IMR-90 (cell line): ENCODE measurements at regions not wholly inside any gene's neighbourhood (a gene's known extent, or its start where the extent isn't known, plus 50 kb on each side); places are given as distances from the start of the nearest gene placed in this dataset.

Experiments
- ATAC-seq: fragments of 200-7000 bp; cut with Tn5 transposase; 2 replicates; pipeline ENCODE4 v1.9.1; 2020; ENCODE audit warnings: low read depth, mild to moderate bottlenecking, moderate library complexity
- BruUV-seq: library from RNA; stranded (reverse); fragments of 400-500 nt; replicated peaks from 2 replicates; lab custom pipeline; 2021; lab: Mats Ljungman, UMichigan
- CTCF ChIA-PET: fragments of 300-600 bp; formaldehyde crosslinking; extraction: SDS; loops from one replicate; lab custom pipeline; 2021; ENCODE audit warnings: antibody characterized with exemption; lab: Yijun Ruan, JAX
- POLR2A ChIA-PET: fragments of 300-600 bp; sonication (Branson Sonifier 250); formaldehyde crosslinking; loops from one replicate; lab custom pipeline; 2022; ENCODE audit warnings: antibody characterized with exemption; ENCODE audit not compliant: unreplicated experiment; lab: Charles Lee
- DNase-seq: peaks from one replicate; pipeline ENCODE4 v3.0.0; 2013
- H2AFZ ChIP-seq: replicated peaks from 2 replicates; pipeline ENCODE3; 2013; ENCODE audit warnings: low read length, mild to moderate bottlenecking; ENCODE audit not compliant: poor library complexity
- H2AK5ac ChIP-seq: 2 replicates; pipeline ENCODE4 v1.6.1; 2013; ENCODE audit warnings: low read depth, low read length, inconsistent platforms
- H2AK9ac ChIP-seq: replicated peaks from 2 replicates; pipeline ENCODE3; 2013; ENCODE audit warnings: mild to moderate bottlenecking, low read depth, low read length, moderate library complexity; ENCODE audit not compliant: poor library complexity
- H2BK120ac ChIP-seq: 2 replicates; pipeline ENCODE4 v1.6.1; 2013; ENCODE audit warnings: low read depth, low read length, inconsistent platforms
- H2BK15ac ChIP-seq: 3 replicates; pipeline ENCODE4 v1.6.1; 2013; ENCODE audit warnings: low read depth, low read length, inconsistent platforms
- H2BK20ac ChIP-seq: 2 replicates; pipeline ENCODE4 v1.6.1; 2013; ENCODE audit warnings: low read depth, mild to moderate bottlenecking, inconsistent platforms, low read length, moderate library complexity
- H2BK5ac ChIP-seq: 2 replicates; pipeline ENCODE4 v1.6.1; 2013; ENCODE audit warnings: mild to moderate bottlenecking, low read depth, low read length, inconsistent platforms; ENCODE audit not compliant: poor library complexity, severe bottlenecking
- H3K14ac ChIP-seq: replicated peaks from 2 replicates; pipeline ENCODE4 v1.6.1; 2013; ENCODE audit warnings: low read depth, low read length, inconsistent platforms
- H3K18ac ChIP-seq: 2 replicates; pipeline ENCODE4 v1.6.1; 2013; ENCODE audit warnings: low read depth, low read length, control low read depth
- H3K23ac ChIP-seq: 2 replicates; pipeline ENCODE4 v1.6.1; 2013; ENCODE audit warnings: low read depth, low read length, inconsistent platforms
- H3K27ac ChIP-seq: 2 replicates; pipeline ENCODE4 v1.5.1; 2013; ENCODE audit warnings: mild to moderate bottlenecking, control low read depth, low read length; ENCODE audit not compliant: insufficient read depth
- H3K27me3 ChIP-seq: 2 replicates; pipeline ENCODE4 v1.6.1; 2013; ENCODE audit warnings: low read length; ENCODE audit not compliant: control insufficient read depth, insufficient read depth
- H3K36me3 ChIP-seq: 2 replicates; pipeline ENCODE4 v1.6.1; 2013; ENCODE audit warnings: low read length, mixed read lengths; ENCODE audit not compliant: control insufficient read depth, insufficient read depth
- H3K4ac ChIP-seq: 2 replicates; pipeline ENCODE4 v1.6.1; 2013; ENCODE audit warnings: low read depth, low read length, inconsistent platforms
- H3K4me1 ChIP-seq: 2 replicates; pipeline ENCODE4 v1.6.1; 2013; ENCODE audit warnings: low read length, mixed read lengths; ENCODE audit not compliant: control insufficient read depth, insufficient read depth
- H3K4me2 ChIP-seq: 2 replicates; pipeline ENCODE4 v1.6.1; 2013; ENCODE audit warnings: low read depth, mild to moderate bottlenecking, control low read depth, low read length, moderate library complexity
- H3K4me3 ChIP-seq: 2 replicates; pipeline ENCODE4 v1.5.1; 2013; ENCODE audit warnings: low read depth, mild to moderate bottlenecking, control low read depth, low read length, moderate library complexity; ENCODE audit not compliant: insufficient read depth
- H3K56ac ChIP-seq: 2 replicates; pipeline ENCODE4 v1.6.1; 2013; ENCODE audit warnings: low read length, inconsistent platforms; ENCODE audit not compliant: insufficient read depth; ENCODE audit errors: extremely low read depth
- H3K79me1 ChIP-seq, 2 experiments: 2 replicates each; pipeline ENCODE4 v1.6.1; 2013; ENCODE audit warnings: low read length in 2 of 2, inconsistent platforms in 1 of 2, low read depth in 1 of 2
- H3K9ac ChIP-seq: 2 replicates; pipeline ENCODE4 v1.6.1; 2013; ENCODE audit warnings: low read depth, low read length, control low read depth
- H3K9me1 ChIP-seq: 2 replicates; pipeline ENCODE4 v1.6.1; 2013; ENCODE audit warnings: low read length, inconsistent platforms; ENCODE audit not compliant: insufficient read depth
- H3K9me3 ChIP-seq: 2 replicates; pipeline ENCODE4 v1.6.1; 2013; ENCODE audit warnings: low read length; ENCODE audit not compliant: control insufficient read depth, insufficient read depth
- H4K20me1 ChIP-seq: 2 replicates; pipeline ENCODE4 v1.6.1; 2013; ENCODE audit warnings: low read length, inconsistent platforms; ENCODE audit not compliant: insufficient read depth
- H4K5ac ChIP-seq: 2 replicates; pipeline ENCODE4 v1.6.1; 2013; ENCODE audit warnings: mild to moderate bottlenecking, low read depth, low read length, control low read depth
- H4K8ac ChIP-seq, 2 experiments: 2 replicates each; pipeline ENCODE4 v1.6.1; 2013; ENCODE audit warnings: low read depth in 2 of 2, low read length in 2 of 2, control low read depth in 1 of 2, inconsistent platforms in 1 of 2
- H4K91ac ChIP-seq: 2 replicates; pipeline ENCODE4 v1.6.1; 2013; ENCODE audit warnings: low read depth, low read length, inconsistent platforms; ENCODE audit not compliant: insufficient read depth
- POLR2A ChIP-seq: IDR thresholded peaks from 2 replicates; pipeline ENCODE4 v1.6.1; 2012; ENCODE audit warnings: mild to moderate bottlenecking, low read depth, low read length
- WGBS, 2 experiments: methylation state at CpG; one replicate each; pipeline versions ENCODE4 v1.1.5 to v1.1.7; 2013; ENCODE audit warnings: missing lambda C conversion rate in 2 of 2; ENCODE audit not compliant: insufficient read length in 1 of 2; ENCODE audit errors: extremely low coverage in 2 of 2; 5-methylcytosine and 5-hydroxymethylcytosine counted together
- dilution Hi-C: fragments of 300-500 bp; cut with HindIII; formaldehyde crosslinking; loops from one replicate; pipeline ENCODE4 v1.14.3; 2018; ENCODE audit warnings: low sequenced_read_pairs; ENCODE audit not compliant: unreplicated experiment
- in situ Hi-C: fragments of 300-500 bp; cut with MboI; formaldehyde crosslinking; loops from 3 replicates; pipeline ENCODE4 v1.14.3; 2019; ENCODE audit warnings: low sequenced_read_pairs, inconsistent platforms, mixed read lengths
- intact Hi-C: fragments of 100-400 bp; cut with micrococcal nuclease; formaldehyde crosslinking; loops from 2 replicates; pipeline ENCODE4 v1.10.0; 2022
- TF ChIP-seq, protein P1 (sequence below): conservative IDR thresholded peaks from 2 replicates; pipeline ENCODE4 v1.5.1; 2012; ENCODE audit warnings: mild to moderate bottlenecking, low read depth, low read length, improper control_type of control experiment

- H2BK5ac ChIP-seq = no peak overlapping the region
- no peak overlapping the region for H3K18ac ChIP-seq
- ChIA-PET POLR2A (no interaction called here), CTCF (no interaction called here)
- no peak for ATAC-seq
- dilution Hi-C loops (no loop called here), intact Hi-C loops (no loop called here), in situ Hi-C loops (loop anchor here (10.0 to 25.0 kb wide), 2 partner anchors 107 to 494 kb away; no protein-coding TSS in a partner anchor)
- H4K91ac ChIP-seq = no peak overlapping the region
- H2BK15ac ChIP-seq = no peak overlapping the region
- peaks cover 4% of the 10 kb centered on the region; the same call in 1 of the 2 replicates for H3K4me1 ChIP-seq
- peaks cover 22% of the 10 kb centered on the region for H3K36me3 ChIP-seq
- H3K4me2 ChIP-seq = no peak overlapping the region
- 0 out of 2 replicates have a peak overlapping the region, but pooled peaks have one; percentile 46 for H3K23ac ChIP-seq
- H3K56ac ChIP-seq = no peak overlapping the region
- TF ChIP-seq, protein P1, sequence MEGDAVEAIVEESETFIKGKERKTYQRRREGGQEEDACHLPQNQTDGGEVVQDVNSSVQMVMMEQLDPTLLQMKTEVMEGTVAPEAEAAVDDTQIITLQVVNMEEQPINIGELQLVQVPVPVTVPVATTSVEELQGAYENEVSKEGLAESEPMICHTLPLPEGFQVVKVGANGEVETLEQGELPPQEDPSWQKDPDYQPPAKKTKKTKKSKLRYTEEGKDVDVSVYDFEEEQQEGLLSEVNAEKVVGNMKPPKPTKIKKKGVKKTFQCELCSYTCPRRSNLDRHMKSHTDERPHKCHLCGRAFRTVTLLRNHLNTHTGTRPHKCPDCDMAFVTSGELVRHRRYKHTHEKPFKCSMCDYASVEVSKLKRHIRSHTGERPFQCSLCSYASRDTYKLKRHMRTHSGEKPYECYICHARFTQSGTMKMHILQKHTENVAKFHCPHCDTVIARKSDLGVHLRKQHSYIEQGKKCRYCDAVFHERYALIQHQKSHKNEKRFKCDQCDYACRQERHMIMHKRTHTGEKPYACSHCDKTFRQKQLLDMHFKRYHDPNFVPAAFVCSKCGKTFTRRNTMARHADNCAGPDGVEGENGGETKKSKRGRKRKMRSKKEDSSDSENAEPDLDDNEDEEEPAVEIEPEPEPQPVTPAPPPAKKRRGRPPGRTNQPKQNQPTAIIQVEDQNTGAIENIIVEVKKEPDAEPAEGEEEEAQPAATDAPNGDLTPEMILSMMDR = no peak
- 0 out of 2 replicates have a peak, but pooled peaks have one; percentile 21 for TF ChIP-seq POLR2A
- H4K20me1 ChIP-seq = peaks cover 71% of the 10 kb centered on the region
- H3K79me1 ChIP-seq = peaks cover 47 to 68% of the 10 kb centered on the region in 2 experiments
- no peak overlapping the region for H3K4ac ChIP-seq
- WGBS, 2 experiments = no CpG with 5 or more reads among the region's 8 CpGs
- no peak overlapping the region for H3K14ac ChIP-seq
- H3K9me3 ChIP-seq = no peaks in the 10 kb centered on the region
- no peak overlapping the region for H2AK5ac ChIP-seq
- H2AK9ac ChIP-seq = no peak overlapping the region
- DNase-seq = no peak
- H2AFZ ChIP-seq = no peak overlapping the region
- no peak overlapping the region for H3K4me3 ChIP-seq
- H3K27ac ChIP-seq = no peak overlapping the region
- H3K27me3 ChIP-seq = no peaks in the 10 kb centered on the region
- no peak overlapping the region for H4K5ac ChIP-seq
- peaks cover 20% of the 10 kb centered on the region for H3K9me1 ChIP-seq
- H4K8ac ChIP-seq = no peak overlapping the region
- no peak overlapping the region for H2BK120ac ChIP-seq
- no peak overlapping the region for H3K9ac ChIP-seq
- no TSS peak for BruUV-seq
- no peak overlapping the region for H2BK20ac ChIP-seq
Measured at GRCh38 chr9:94181408-94182181, 77.5 kb upstream of the ZNF169 start.
